Lower leg skin (tissue), 4 donors: ENCODE measurements at regions not wholly inside any gene's neighbourhood (a gene's known extent, or its start where the extent isn't known, plus 50 kb on each side); places are given as distances from the start of the nearest gene placed in this dataset.

ENCODE experiments used
- DNase-seq, 2 donors: peaks; one replicate each; pipeline ENCODE4 v3.0.0-alpha.2; 2019; ENCODE audit warnings: low spot score in 2 of 2
- H3K4me3 ChIP-seq: fragments of 200-600 bp; sonication (generic); 2 replicates; pipeline ENCODE4 v1.5.1; 2017; ENCODE audit warnings: mild to moderate bottlenecking, low read depth; ENCODE audit not compliant: poor library complexity, severe bottlenecking
- CTCF ChIP-seq, 3 donors: fragments of 450-650 bp; IDR thresholded peaks; one replicate each; pipeline ENCODE4 v1.5.1; 2016; ENCODE audit warnings: antibody characterized with exemption in 3 of 3, mild to moderate bottlenecking in 3 of 3, moderate library complexity in 2 of 3
- POLR2A ChIP-seq, 2 donors: fragments of 450-650 bp; IDR thresholded peaks; one replicate each; pipeline ENCODE4 v1.6.1; 2016 to 2017; ENCODE audit warnings: antibody characterized with exemption in 2 of 2, mild to moderate bottlenecking in 1 of 2, moderate library complexity in 1 of 2
- WGBS, 2 donors: methylation state at CpG; one replicate each; pipeline ENCODE4 v1.1.5; 2018; 5-methylcytosine and 5-hydroxymethylcytosine counted together
- intact Hi-C: fragments of 100-400 bp; cut with DNase I; formaldehyde crosslinking; loops from one replicate; pipeline ENCODE4 v1.15.0; 2023; ENCODE audit warnings: low total_unique reads

DNA sequence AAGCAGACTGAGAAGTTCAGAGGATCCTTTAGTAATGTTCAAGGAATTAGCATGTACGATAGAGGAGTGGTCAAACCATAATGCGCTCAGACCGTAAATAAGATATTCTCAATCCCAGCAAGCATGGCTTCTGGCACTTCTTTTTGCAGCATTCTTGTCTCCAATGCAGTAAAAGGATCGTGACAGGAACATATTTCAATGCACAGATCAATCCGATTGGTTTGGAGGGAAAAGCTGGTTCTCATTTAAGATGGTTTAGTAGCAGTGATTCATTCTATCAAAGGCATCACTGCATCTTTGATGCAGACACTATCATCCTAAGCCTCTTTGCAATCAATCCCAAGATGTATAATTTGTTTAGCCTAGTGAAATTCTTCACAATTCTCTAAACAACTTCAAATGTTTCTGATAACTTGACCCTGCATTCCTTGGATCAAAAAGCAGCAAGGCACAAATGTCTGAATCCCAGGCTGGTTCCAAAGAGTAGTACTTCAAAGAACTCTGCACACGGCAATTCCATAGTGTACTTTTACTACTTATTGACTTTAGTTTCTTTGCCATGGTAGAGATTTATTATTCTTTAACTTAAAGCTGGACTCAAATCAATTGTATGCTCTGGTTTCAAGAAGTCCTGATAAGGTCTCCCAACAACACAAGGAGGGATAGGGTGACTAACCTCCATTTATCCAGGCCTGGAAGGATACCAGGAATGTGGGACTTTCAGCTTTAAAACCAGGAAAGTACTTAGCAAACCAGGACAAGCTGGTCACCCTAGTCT, 96.8 kb upstream of the MDM1 start:
- no peak for DNase-seq
- H3K4me3 ChIP-seq = no peak overlapping the region
- intact Hi-C loops = no loop called here
- no peak for TF ChIP-seq POLR2A (IDR thresholded peaks at IDR 0.05)
- TF ChIP-seq CTCF (IDR thresholded peaks at IDR 0.05) = no peak
- WGBS, 2 donors = 74 to 77% methylated on average over 6 of the region's 6 CpGs

DNA sequence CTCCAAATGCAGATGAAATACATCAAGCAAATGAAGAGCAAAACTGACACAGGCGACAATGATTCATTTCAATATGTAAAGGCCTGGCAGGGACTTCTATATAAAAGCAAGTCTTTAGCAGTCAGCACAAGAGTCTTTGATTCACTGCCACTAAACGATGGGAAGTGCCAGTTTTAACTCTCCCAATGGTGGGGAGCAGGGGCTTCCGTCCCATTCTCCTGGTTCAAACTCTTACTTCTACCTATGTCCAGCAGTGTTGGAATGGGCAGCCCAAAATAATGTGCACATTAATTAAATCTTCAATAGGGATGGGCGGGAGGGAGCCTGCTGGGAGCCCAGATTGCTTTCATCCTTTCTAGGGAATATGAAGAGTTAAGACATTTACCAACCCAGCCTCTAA, 97.5 kb upstream of the MDM1 start:
- TF ChIP-seq POLR2A (IDR thresholded peaks at IDR 0.05) (no peak), CTCF (IDR thresholded peaks at IDR 0.05) (no peak)
- intact Hi-C loops = no loop called here
- no peak overlapping the region for H3K4me3 ChIP-seq
- 72 to 78% methylated on average over 4 of the region's 4 CpGs for WGBS, 2 donors
- no peak for DNase-seq

- TF ChIP-seq POLR2A (IDR thresholded peaks at IDR 0.05) (no peak), CTCF (IDR thresholded peaks at IDR 0.05) (no peak)
- WGBS, 2 donors = 79 to 83% methylated on average over 6 of the region's 6 CpGs
Measured at GRCh38 chr12:68431786-68432185, 99.6 kb upstream of the MDM1 start.

GRCh38 chr12:68432622-68433021, 100.5 kb upstream of the MDM1 start:
- H3K4me3 ChIP-seq = no peak overlapping the region
- intact Hi-C loops = no loop called here
- no peak for DNase-seq
- TF ChIP-seq POLR2A (IDR thresholded peaks at IDR 0.05) = no peak
- TF ChIP-seq CTCF (IDR thresholded peaks at IDR 0.05) = no peak

More at GRCh38 chr12:68431786-68432185, 99.6 kb upstream of the MDM1 start:
- no peak overlapping the region for H3K4me3 ChIP-seq
- DNase-seq = no peak
- intact Hi-C loops = no loop called here

- no peak overlapping the region for H3K4me3 ChIP-seq
- no peak for DNase-seq
- no peak for TF ChIP-seq CTCF (IDR thresholded peaks at IDR 0.05)
- WGBS, 2 donors = 78 to 90% methylated on average over 2 of the region's 2 CpGs
- intact Hi-C loops = no loop called here
Measured at GRCh38 chr12:68434391-68435298, 102.5 kb upstream of the MDM1 start.
